IMR-90 (cell line): ENCODE measurements at regions not wholly inside any gene's neighbourhood (a gene's known extent, or its start where the extent isn't known, plus 50 kb on each side); places are given as distances from the start of the nearest gene placed in this dataset.

Experiments
- ATAC-seq: fragments of 200-7000 bp; cut with Tn5 transposase; 2 replicates; pipeline ENCODE4 v1.9.1; 2020; ENCODE audit warnings: low read depth, mild to moderate bottlenecking, moderate library complexity
- BruUV-seq: library from RNA; stranded (reverse); fragments of 400-500 nt; replicated peaks from 2 replicates; lab custom pipeline; 2021; lab: Mats Ljungman, UMichigan
- CTCF ChIA-PET: fragments of 300-600 bp; formaldehyde crosslinking; extraction: SDS; loops from one replicate; lab custom pipeline; 2021; ENCODE audit warnings: antibody characterized with exemption; lab: Yijun Ruan, JAX
- POLR2A ChIA-PET: fragments of 300-600 bp; sonication (Branson Sonifier 250); formaldehyde crosslinking; loops from one replicate; lab custom pipeline; 2022; ENCODE audit warnings: antibody characterized with exemption; ENCODE audit not compliant: unreplicated experiment; lab: Charles Lee
- DNase-seq: peaks from one replicate; pipeline ENCODE4 v3.0.0; 2013
- H2AFZ ChIP-seq: replicated peaks from 2 replicates; pipeline ENCODE3; 2013; ENCODE audit warnings: low read length, mild to moderate bottlenecking; ENCODE audit not compliant: poor library complexity
- H2AK5ac ChIP-seq: 2 replicates; pipeline ENCODE4 v1.6.1; 2013; ENCODE audit warnings: low read depth, low read length, inconsistent platforms
- H2AK9ac ChIP-seq: replicated peaks from 2 replicates; pipeline ENCODE3; 2013; ENCODE audit warnings: mild to moderate bottlenecking, low read depth, low read length, moderate library complexity; ENCODE audit not compliant: poor library complexity
- H2BK120ac ChIP-seq: 2 replicates; pipeline ENCODE4 v1.6.1; 2013; ENCODE audit warnings: low read depth, low read length, inconsistent platforms
- H2BK15ac ChIP-seq: 3 replicates; pipeline ENCODE4 v1.6.1; 2013; ENCODE audit warnings: low read depth, low read length, inconsistent platforms
- H2BK20ac ChIP-seq: 2 replicates; pipeline ENCODE4 v1.6.1; 2013; ENCODE audit warnings: low read depth, mild to moderate bottlenecking, inconsistent platforms, low read length, moderate library complexity
- H2BK5ac ChIP-seq: 2 replicates; pipeline ENCODE4 v1.6.1; 2013; ENCODE audit warnings: mild to moderate bottlenecking, low read depth, low read length, inconsistent platforms; ENCODE audit not compliant: poor library complexity, severe bottlenecking
- H3K14ac ChIP-seq: replicated peaks from 2 replicates; pipeline ENCODE4 v1.6.1; 2013; ENCODE audit warnings: low read depth, low read length, inconsistent platforms
- H3K18ac ChIP-seq: 2 replicates; pipeline ENCODE4 v1.6.1; 2013; ENCODE audit warnings: low read depth, low read length, control low read depth
- H3K23ac ChIP-seq: 2 replicates; pipeline ENCODE4 v1.6.1; 2013; ENCODE audit warnings: low read depth, low read length, inconsistent platforms
- H3K27ac ChIP-seq: 2 replicates; pipeline ENCODE4 v1.5.1; 2013; ENCODE audit warnings: mild to moderate bottlenecking, control low read depth, low read length; ENCODE audit not compliant: insufficient read depth
- H3K27me3 ChIP-seq: 2 replicates; pipeline ENCODE4 v1.6.1; 2013; ENCODE audit warnings: low read length; ENCODE audit not compliant: control insufficient read depth, insufficient read depth
- H3K36me3 ChIP-seq: 2 replicates; pipeline ENCODE4 v1.6.1; 2013; ENCODE audit warnings: low read length, mixed read lengths; ENCODE audit not compliant: control insufficient read depth, insufficient read depth
- H3K4ac ChIP-seq: 2 replicates; pipeline ENCODE4 v1.6.1; 2013; ENCODE audit warnings: low read depth, low read length, inconsistent platforms
- H3K4me1 ChIP-seq: 2 replicates; pipeline ENCODE4 v1.6.1; 2013; ENCODE audit warnings: low read length, mixed read lengths; ENCODE audit not compliant: control insufficient read depth, insufficient read depth
- H3K4me2 ChIP-seq: 2 replicates; pipeline ENCODE4 v1.6.1; 2013; ENCODE audit warnings: low read depth, mild to moderate bottlenecking, control low read depth, low read length, moderate library complexity
- H3K4me3 ChIP-seq: 2 replicates; pipeline ENCODE4 v1.5.1; 2013; ENCODE audit warnings: low read depth, mild to moderate bottlenecking, control low read depth, low read length, moderate library complexity; ENCODE audit not compliant: insufficient read depth
- H3K56ac ChIP-seq: 2 replicates; pipeline ENCODE4 v1.6.1; 2013; ENCODE audit warnings: low read length, inconsistent platforms; ENCODE audit not compliant: insufficient read depth; ENCODE audit errors: extremely low read depth
- H3K79me1 ChIP-seq, 2 experiments: 2 replicates each; pipeline ENCODE4 v1.6.1; 2013; ENCODE audit warnings: low read length in 2 of 2, inconsistent platforms in 1 of 2, low read depth in 1 of 2
- H3K9ac ChIP-seq: 2 replicates; pipeline ENCODE4 v1.6.1; 2013; ENCODE audit warnings: low read depth, low read length, control low read depth
- H3K9me1 ChIP-seq: 2 replicates; pipeline ENCODE4 v1.6.1; 2013; ENCODE audit warnings: low read length, inconsistent platforms; ENCODE audit not compliant: insufficient read depth
- H3K9me3 ChIP-seq: 2 replicates; pipeline ENCODE4 v1.6.1; 2013; ENCODE audit warnings: low read length; ENCODE audit not compliant: control insufficient read depth, insufficient read depth
- H4K20me1 ChIP-seq: 2 replicates; pipeline ENCODE4 v1.6.1; 2013; ENCODE audit warnings: low read length, inconsistent platforms; ENCODE audit not compliant: insufficient read depth
- H4K5ac ChIP-seq: 2 replicates; pipeline ENCODE4 v1.6.1; 2013; ENCODE audit warnings: mild to moderate bottlenecking, low read depth, low read length, control low read depth
- H4K8ac ChIP-seq, 2 experiments: 2 replicates each; pipeline ENCODE4 v1.6.1; 2013; ENCODE audit warnings: low read depth in 2 of 2, low read length in 2 of 2, control low read depth in 1 of 2, inconsistent platforms in 1 of 2
- H4K91ac ChIP-seq: 2 replicates; pipeline ENCODE4 v1.6.1; 2013; ENCODE audit warnings: low read depth, low read length, inconsistent platforms; ENCODE audit not compliant: insufficient read depth
- CEBPB ChIP-seq: IDR thresholded peaks from 2 replicates; pipeline ENCODE4 v1.6.1; 2012; ENCODE audit warnings: low read depth, low read length, improper control_type of control experiment
- CHD1 ChIP-seq: IDR thresholded peaks from 2 replicates; pipeline ENCODE4 v1.6.1; 2012; ENCODE audit warnings: low read depth, low read length, improper control_type of control experiment
- CTCF ChIP-seq: conservative IDR thresholded peaks from 2 replicates; pipeline ENCODE4 v1.5.1; 2012; ENCODE audit warnings: mild to moderate bottlenecking, low read depth, low read length, improper control_type of control experiment
- ELK1 ChIP-seq: fragments of 150-350 bp; IDR thresholded peaks from 2 replicates; pipeline ENCODE4 v1.6.1; 2016; ENCODE audit warnings: low read depth, mild to moderate bottlenecking, low read length, moderate library complexity, borderline replicate concordance
- MAFK ChIP-seq: IDR thresholded peaks from 2 replicates; pipeline ENCODE4 v1.6.1; 2012; ENCODE audit warnings: low read depth, low read length, improper control_type of control experiment
- MAZ ChIP-seq: IDR thresholded peaks from 2 replicates; pipeline ENCODE4 v1.6.1; 2012; ENCODE audit warnings: low read depth, mild to moderate bottlenecking, low read length, improper control_type of control experiment, moderate library complexity, borderline replicate concordance
- MXI1 ChIP-seq: IDR thresholded peaks from 2 replicates; pipeline ENCODE4 v1.6.1; 2012; ENCODE audit warnings: low read depth, mild to moderate bottlenecking, low read length, moderate library complexity, borderline replicate concordance
- POLR2A ChIP-seq: IDR thresholded peaks from 2 replicates; pipeline ENCODE4 v1.6.1; 2012; ENCODE audit warnings: mild to moderate bottlenecking, low read depth, low read length
- RAD21 ChIP-seq: IDR thresholded peaks from 2 replicates; pipeline ENCODE4 v1.6.1; 2012; ENCODE audit warnings: low read length, improper control_type of control experiment
- RCOR1 ChIP-seq: IDR thresholded peaks from 2 replicates; pipeline ENCODE4 v1.6.1; 2012; ENCODE audit warnings: mild to moderate bottlenecking, low read length, improper control_type of control experiment; ENCODE audit not compliant: insufficient replicate concordance
- RFX5 ChIP-seq: IDR thresholded peaks from 2 replicates; pipeline ENCODE4 v1.8.0; 2012; ENCODE audit warnings: low read depth, mild to moderate bottlenecking, low read length, moderate library complexity
- SMC3 ChIP-seq: fragments of 150-350 bp; IDR thresholded peaks from 2 replicates; pipeline ENCODE4 v1.6.1; 2016; ENCODE audit warnings: low read depth, mild to moderate bottlenecking, antibody characterized with exemption, low read length, moderate library complexity
- WGBS, 2 experiments: methylation state at CpG; one replicate each; pipeline versions ENCODE4 v1.1.5 to v1.1.7; 2013; ENCODE audit warnings: missing lambda C conversion rate in 2 of 2; ENCODE audit not compliant: insufficient read length in 1 of 2; ENCODE audit errors: extremely low coverage in 2 of 2; 5-methylcytosine and 5-hydroxymethylcytosine counted together
- dilution Hi-C: fragments of 300-500 bp; cut with HindIII; formaldehyde crosslinking; loops from one replicate; pipeline ENCODE4 v1.14.3; 2018; ENCODE audit warnings: low sequenced_read_pairs; ENCODE audit not compliant: unreplicated experiment
- in situ Hi-C: fragments of 300-500 bp; cut with MboI; formaldehyde crosslinking; loops from 3 replicates; pipeline ENCODE4 v1.14.3; 2019; ENCODE audit warnings: low sequenced_read_pairs, inconsistent platforms, mixed read lengths
- intact Hi-C: fragments of 100-400 bp; cut with micrococcal nuclease; formaldehyde crosslinking; loops from 2 replicates; pipeline ENCODE4 v1.10.0; 2022

- dilution Hi-C loops (no loop called here), intact Hi-C loops (no loop called here), in situ Hi-C loops (no loop called here)
- H3K4ac ChIP-seq = no peak overlapping the region
- H3K36me3 ChIP-seq = no peaks in the 10 kb centered on the region
- H4K20me1 ChIP-seq = no peaks in the 10 kb centered on the region
- no peak for TF ChIP-seq CEBPB
- no peak for TF ChIP-seq MAZ
- no peak for TF ChIP-seq SMC3
- no peak for TF ChIP-seq CHD1
- no peak for TF ChIP-seq CTCF
- no peak for TF ChIP-seq MXI1
- TF ChIP-seq RFX5 = no peak
- TF ChIP-seq RCOR1 = no peak
- no peak for TF ChIP-seq RAD21
- no peak for TF ChIP-seq MAFK
- no peak for TF ChIP-seq POLR2A
- TF ChIP-seq ELK1 = no peak
- no peak overlapping the region for H2AFZ ChIP-seq
- no peak overlapping the region for H3K56ac ChIP-seq
- no peak overlapping the region for H3K27ac ChIP-seq
- no peak overlapping the region for H3K18ac ChIP-seq
- H2AK9ac ChIP-seq = no peak overlapping the region
- no peak overlapping the region for H4K5ac ChIP-seq
- no peak overlapping the region for H3K4me2 ChIP-seq
- no peak overlapping the region for H4K91ac ChIP-seq
- whole genome bisulfite sequencing, 2 experiments = no CpG with 5 or more reads among the region's 2 CpGs
- H2BK15ac ChIP-seq = no peak overlapping the region
- no peak overlapping the region for H4K8ac ChIP-seq
- no peak overlapping the region for H3K14ac ChIP-seq
- H3K27me3 ChIP-seq = no peaks in the 10 kb centered on the region
- H3K4me1 ChIP-seq = no peaks in the 10 kb centered on the region
- POLR2A ChIA-PET = no interaction called here
- no peak overlapping the region for H2BK5ac ChIP-seq
- no peaks in the 10 kb centered on the region for H3K9me1 ChIP-seq
- no peaks in the 10 kb centered on the region for H3K79me1 ChIP-seq
- no peak for DNase-seq
- H2BK120ac ChIP-seq = no peak overlapping the region
- no peaks in the 10 kb centered on the region for H3K9me3 ChIP-seq
- ATAC-seq = no peak
- H2BK20ac ChIP-seq = no peak overlapping the region
- no peak overlapping the region for H3K23ac ChIP-seq
- CTCF ChIA-PET = no interaction called here
- H2AK5ac ChIP-seq = no peak overlapping the region
- no TSS peak for BruUV-seq
- H3K9ac ChIP-seq = no peak overlapping the region
- H3K4me3 ChIP-seq = no peak overlapping the region
Measured at GRCh38 chr2:84102274-84102673, 356.8 kb downstream of the SUCLG1 start.
